Left kidney (tissue), 1 donor: ENCODE measurements at regions not wholly inside any gene's neighbourhood (a gene's known extent, or its start where the extent isn't known, plus 50 kb on each side); places are given as distances from the start of the nearest gene placed in this dataset.
"Not testable (repeated sequence)": the region's sequence is repeated elsewhere in the genome, so short reads cannot be mapped to it uniquely, and the experiment has no call there.

Source experiments
- DNase-seq: peaks from one replicate; pipeline ENCODE4 v3.0.0-alpha.2; 2013

- DNase-seq = no peak
These were observed 94.3 kb upstream of the FRMD4A start for GRCh38 chr10:14425034-14425433.

GRCh38 chr10:14423111-14423744 lies 92.5 kb upstream of the FRMD4A start:
- DNase-seq = no peak

GRCh38 chr10:14422431-14422830 lies 91.7 kb upstream of the FRMD4A start:
- no peak for DNase-seq

GRCh38 chr10:14421941-14422340 lies 91.2 kb upstream of the FRMD4A start:
- no peak for DNase-seq

GRCh38 chr10:14417336-14417735 lies 86.6 kb upstream of the FRMD4A start:
- DNase-seq = not testable (repeated sequence)

- DNase-seq = no peak
These were observed 85.6 kb upstream of the FRMD4A start for GRCh38 chr10:14416308-14416700.

- DNase-seq = no peak
These were observed 85.1 kb upstream of the FRMD4A start for GRCh38 chr10:14415676-14416307.

- no peak for DNase-seq
These were observed 84.2 kb upstream of the FRMD4A start for GRCh38 chr10:14414901-14415300.

GRCh38 chr10:14413523-14413922 lies 82.8 kb upstream of the FRMD4A start:
- peak; percentile 8 for DNase-seq

GRCh38 chr10:14412624-14413023 lies 81.9 kb upstream of the FRMD4A start:
- no peak for DNase-seq

GRCh38 chr10:14409856-14410458 lies 79.2 kb upstream of the FRMD4A start:
- no peak for DNase-seq

- no peak for DNase-seq
These were observed 78.5 kb upstream of the FRMD4A start for GRCh38 chr10:14409247-14409646.

- no peak for DNase-seq
These were observed 77.4 kb upstream of the FRMD4A start for GRCh38 chr10:14408139-14408538.

- DNase-seq = no peak
These were observed 76.8 kb upstream of the FRMD4A start for GRCh38 chr10:14407567-14407966.

- no peak for DNase-seq
These were observed 74.6 kb upstream of the FRMD4A start for GRCh38 chr10:14405076-14406065.

GRCh38 chr10:14403881-14404623 lies 73.3 kb upstream of the FRMD4A start:
- DNase-seq = no peak

GRCh38 chr10:14403359-14403758 lies 72.6 kb upstream of the FRMD4A start:
- DNase-seq = no peak

GRCh38 chr10:14399641-14400040 lies 68.9 kb upstream of the FRMD4A start:
- DNase-seq = no peak

GRCh38 chr10:14397066-14397465 lies 66.3 kb upstream of the FRMD4A start:
- DNase-seq = no peak

- DNase-seq = no peak
These were observed 65.8 kb upstream of the FRMD4A start for GRCh38 chr10:14396411-14397048.

GRCh38 chr10:14394179-14394578 lies 63.5 kb upstream of the FRMD4A start:
- DNase-seq = no peak
